Stimulated activated CD4-positive, alpha-beta T cell treated with anti-CD3 and anti-CD28 coated beads, Interleukin-15, amount 100 ng/mL, for 48 hours (primary cell): ENCODE measurements at regions not wholly inside any gene's neighbourhood (a gene's known extent, or its start where the extent isn't known, plus 50 kb on each side); places are given as distances from the start of the nearest gene placed in this dataset.
"Not testable (repeated sequence)": the region's sequence is repeated elsewhere in the genome, so short reads cannot be mapped to it uniquely, and the experiment has no call there.

Experiments
- DNase-seq, 2 donors: peaks; one replicate each; pipeline ENCODE4 v3.0.0-alpha.2; 2020; ENCODE audit warnings: low read depth in 2 of 2

DNA sequence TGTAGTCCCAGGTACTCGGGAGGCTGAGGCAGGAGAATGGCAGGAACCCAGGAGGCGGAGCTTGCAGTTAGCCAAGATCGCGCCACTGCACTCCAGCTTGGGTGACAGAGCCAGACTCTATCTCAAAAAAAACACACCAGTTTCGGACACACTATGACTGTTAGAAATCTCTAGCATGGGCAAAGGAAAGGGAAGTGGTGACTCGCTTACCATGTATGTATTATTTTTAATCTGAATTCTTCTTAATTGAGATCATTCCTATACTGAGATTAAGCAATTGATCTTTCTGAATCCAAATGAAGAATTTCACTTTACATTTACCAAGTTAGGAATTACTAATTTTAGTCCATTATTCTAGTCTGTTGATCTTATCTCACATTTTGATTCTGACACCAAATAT lies 459.2 kb upstream of the ALCAM start:
- no peak for DNase-seq

DNA sequence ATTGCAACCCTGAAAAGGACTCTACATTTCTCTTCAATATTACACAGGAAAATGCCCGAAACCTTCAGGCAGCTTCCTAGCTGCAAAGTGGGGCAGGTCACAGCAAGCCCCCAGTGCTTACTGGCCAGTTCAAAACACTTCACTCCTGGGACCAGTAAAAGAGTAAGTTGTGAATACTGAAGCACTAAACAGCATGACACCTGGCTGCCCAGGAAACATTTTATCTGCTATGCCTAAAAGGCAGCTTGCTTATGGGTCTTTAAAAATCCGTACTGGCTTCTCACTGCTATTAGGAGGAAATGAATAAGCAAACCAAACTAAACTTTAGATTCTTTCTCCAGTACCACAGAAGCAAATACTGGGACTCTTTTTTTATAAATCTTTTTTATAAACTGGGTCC lies 457.9 kb upstream of the ALCAM start:
- no peak for DNase-seq

DNA sequence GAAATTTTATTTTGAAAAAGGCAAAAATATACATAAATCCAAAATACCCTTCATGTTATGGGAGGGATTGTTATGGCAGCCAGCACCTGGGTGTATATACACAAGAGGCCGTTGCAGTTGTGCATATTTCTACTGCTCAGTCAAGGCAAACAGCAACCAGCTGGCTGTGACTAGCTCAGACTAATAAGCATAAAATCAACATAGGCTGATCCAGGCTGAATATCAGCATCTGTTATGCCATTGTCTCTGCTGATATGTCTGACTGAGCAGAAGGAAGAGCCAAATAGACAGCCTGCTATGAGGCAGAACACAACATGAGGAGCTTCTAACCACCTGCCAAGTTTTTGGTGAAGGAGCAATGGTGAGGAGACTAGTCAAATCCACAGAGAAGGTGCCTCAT lies 457.5 kb upstream of the ALCAM start:
- no peak for DNase-seq

DNA sequence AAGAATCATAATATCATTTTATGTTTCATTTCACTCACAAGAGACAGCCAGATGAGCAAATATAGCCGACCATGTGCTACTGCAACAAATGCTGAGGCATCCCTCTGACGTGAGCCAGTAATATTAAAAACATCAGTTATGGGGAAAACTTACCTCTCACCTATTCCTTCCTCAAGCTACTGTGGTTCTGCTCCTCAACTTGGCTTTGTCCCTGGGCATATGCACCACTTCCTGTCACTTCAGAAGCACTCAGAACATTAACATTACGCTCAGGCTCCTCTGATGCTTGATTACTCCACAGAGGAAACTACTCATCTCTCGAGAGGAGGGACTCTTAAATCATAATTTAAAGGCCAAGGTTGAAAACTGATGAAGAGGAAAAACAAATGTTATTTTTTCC lies 457.0 kb upstream of the ALCAM start:
- no peak for DNase-seq

DNA sequence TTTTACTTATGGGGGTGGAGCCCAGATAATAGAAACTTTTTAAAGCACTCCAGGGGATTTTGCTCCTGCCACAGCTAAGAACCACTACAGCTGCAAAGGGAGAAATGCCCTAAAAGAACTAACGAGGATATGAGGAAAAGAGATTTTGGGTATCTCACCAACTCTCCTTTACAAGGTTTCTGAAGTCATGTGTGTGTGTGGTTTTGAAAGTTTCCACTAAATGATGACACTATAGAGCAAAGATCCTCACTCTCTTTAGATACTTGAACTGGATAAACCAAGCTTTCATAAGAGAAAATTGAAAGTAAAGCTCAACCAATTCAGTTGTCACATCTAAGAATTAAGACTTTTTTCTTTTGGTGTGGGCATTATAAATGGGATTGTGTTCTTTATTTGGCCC lies 455.3 kb upstream of the ALCAM start:
- no peak for DNase-seq

DNA sequence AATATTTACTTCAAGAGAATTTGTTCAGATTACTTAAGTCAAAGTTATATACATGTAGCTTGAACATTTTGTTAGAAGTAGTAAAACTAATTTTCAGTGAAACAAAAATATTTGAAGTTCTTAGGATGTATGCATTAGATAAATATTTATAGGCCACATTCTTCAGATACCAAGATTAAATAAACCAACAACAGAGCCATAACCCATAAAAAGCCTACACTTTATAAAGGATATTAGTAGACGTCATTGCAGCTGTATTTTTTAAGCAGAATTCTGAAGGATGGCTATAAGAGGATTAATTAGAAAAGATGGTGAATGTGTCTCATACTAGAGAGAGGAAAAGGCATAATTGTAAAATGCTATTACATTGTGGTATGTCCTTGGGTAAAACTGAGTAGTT lies 449.7 kb upstream of the ALCAM start:
- no peak for DNase-seq

DNA sequence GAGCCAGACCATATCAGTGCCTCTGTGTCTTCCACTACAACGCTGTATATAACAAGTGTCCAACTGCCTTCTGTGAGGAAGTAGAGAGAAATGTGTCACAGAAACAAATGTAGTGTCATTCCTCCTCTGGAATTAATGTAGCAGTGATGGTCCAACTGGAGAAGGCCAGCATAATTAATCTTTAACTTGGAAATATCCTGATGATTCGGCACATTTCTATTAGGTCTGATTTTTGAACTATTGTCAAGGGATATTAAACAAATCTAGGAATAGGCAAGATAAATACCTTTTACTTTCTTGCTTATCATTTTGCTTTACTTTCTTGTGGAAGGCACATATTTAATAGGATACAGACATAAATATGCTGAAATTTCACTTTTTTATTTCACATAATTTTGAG lies 446.2 kb upstream of the ALCAM start:
- no peak for DNase-seq

DNA sequence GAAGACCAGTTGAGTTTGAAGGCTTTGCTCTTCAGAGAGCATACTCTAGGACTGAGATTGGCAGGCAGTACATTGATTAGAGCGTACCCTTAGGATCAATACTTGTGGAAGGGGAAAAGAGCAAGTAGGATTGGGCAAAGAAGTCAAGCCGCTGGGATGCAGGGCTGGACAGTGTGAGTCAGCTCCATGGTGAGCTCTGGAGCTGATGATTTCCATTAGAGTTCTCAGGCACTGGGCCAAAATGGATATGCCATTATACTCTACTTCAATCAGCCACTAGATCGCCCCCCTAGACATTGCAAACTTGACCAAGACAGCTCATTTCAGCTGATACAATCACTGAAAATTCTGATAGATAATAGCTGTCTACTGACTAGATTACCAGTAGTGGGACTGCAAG lies 432.7 kb upstream of the ALCAM start:
- no peak for DNase-seq

DNA sequence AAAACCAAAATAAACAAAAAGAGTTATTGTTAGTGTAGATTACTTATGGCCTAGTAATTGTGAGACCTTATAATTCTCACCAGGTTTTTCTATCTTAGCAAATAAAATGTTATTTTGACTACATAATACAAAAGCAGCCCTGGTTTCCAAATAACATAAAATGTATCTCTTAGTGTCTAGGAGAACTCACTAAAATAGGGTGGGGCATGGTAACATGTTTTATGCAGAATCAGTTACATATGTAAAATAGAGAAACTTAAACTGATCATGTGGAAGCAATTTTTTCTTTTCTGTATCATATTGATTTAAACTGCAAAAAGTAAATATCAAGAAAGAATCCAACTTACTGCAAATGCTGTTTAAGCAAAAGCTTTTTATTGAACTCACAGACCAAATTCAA lies 431.1 kb upstream of the ALCAM start:
- no peak for DNase-seq

DNA sequence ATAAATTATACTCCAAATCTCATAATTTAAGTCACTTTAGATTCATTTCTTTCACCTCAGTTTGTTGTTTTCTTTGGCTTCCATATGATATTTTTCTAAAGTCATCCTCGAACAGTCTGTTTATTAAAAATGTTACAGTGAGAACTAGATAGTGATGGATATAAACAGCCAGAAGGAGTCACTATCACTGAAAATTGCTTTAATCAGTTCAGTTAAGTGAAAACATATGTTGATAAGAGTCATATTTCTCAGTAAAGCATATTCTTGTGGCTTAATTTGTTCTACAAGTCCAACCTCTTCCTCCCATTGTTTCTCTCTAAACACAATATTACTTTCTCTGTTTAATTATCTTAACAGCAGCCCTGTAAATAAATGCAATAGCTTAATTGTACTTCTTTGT lies 427.5 kb upstream of the ALCAM start:
- DNase-seq, result no peak

DNA sequence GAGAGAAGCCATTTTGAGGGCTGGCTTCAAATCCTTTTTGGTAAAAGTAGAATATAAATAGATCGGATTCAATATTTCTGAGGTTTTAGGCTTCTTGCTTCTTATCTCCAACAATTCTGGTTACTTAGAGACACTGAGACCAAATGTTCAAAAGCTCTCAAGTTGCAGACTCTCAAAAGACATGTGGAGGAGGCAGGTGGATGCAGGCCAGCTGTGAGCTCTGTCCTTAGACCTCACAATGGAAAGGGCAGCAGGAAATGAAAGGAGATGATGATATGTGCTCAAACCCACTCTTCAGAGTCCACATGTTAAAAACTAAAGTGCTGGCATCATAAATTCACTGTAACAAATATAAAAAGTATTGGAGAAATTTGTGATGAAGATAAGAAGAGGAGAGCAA lies 424.9 kb upstream of the ALCAM start:
- DNase-seq, result no peak

DNA sequence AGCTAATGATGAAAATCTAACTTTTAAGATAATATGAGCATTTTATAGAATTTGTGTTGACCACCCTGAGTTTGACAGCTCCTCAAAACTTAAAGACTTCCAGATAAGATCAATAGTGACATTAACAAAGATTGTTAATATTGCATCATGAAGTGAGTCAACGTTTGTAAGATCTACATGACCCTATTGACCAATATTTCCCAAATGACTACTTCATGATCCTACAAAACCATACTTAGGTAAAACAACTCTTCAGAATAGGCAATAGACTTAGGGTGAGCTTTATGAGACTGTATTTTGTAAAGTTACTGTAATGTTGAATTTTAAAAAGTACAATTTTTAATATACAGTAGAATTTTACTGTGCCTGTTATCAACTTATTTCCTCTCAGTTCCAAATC lies 422.7 kb upstream of the ALCAM start:
- no peak for DNase-seq

DNA sequence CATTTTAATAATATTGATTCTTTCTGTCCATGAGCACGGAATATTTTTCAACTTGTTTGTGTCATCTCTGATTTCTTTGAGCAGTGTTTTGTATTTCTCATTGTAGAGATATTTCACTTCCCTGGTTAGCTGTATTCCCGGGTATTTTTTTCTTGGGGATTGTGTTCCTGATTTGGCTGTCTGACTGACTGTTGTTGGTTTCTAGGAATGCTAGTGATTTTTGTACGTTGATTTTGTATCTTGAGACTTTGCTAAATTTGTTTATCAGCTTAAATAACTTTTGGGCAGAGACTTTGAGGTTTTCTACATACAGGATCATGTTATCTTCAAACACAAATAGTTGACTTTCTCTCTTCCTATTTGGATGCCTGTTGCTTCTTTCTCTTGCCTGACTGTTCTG lies 418.8 kb upstream of the ALCAM start:
- no peak for DNase-seq

DNA sequence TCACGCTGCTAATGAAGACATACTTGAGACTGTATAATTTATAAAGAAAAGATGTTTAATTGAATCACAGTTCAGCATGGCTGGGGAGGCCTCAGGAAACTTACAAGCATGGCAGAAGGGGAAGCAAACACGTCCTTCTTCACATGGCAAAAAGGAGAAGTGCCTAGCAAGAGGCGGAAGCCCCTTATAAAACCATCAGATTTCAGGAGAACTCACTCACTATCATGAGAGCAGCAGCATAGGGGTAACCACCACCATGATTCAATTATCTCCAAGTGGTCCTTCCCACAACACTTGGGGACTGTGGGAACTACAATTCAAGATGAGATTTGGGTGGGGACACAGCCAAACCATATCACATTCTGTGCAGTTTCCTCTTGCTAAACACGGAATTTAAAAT lies 416.9 kb upstream of the ALCAM start:
- not testable (repeated sequence) for DNase-seq

DNA sequence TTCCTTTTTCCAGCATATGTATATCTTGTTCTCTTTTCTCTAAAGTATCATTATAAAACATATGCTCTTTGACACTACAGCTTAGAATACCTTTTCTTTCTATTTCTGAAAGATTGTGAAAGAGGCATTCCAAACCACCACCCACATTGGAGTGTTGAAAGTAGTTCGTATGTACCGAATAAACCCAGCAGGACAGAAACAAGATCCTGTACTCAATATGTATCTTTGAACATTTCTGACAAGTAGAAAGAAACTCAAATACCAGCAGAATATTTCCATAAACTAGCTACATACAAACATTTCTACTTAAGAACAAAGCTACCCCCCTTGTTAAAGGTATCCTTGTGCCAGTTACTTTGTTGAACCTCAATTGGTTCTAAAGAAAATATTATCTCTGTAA lies 415.3 kb upstream of the ALCAM start:
- no peak for DNase-seq

DNA sequence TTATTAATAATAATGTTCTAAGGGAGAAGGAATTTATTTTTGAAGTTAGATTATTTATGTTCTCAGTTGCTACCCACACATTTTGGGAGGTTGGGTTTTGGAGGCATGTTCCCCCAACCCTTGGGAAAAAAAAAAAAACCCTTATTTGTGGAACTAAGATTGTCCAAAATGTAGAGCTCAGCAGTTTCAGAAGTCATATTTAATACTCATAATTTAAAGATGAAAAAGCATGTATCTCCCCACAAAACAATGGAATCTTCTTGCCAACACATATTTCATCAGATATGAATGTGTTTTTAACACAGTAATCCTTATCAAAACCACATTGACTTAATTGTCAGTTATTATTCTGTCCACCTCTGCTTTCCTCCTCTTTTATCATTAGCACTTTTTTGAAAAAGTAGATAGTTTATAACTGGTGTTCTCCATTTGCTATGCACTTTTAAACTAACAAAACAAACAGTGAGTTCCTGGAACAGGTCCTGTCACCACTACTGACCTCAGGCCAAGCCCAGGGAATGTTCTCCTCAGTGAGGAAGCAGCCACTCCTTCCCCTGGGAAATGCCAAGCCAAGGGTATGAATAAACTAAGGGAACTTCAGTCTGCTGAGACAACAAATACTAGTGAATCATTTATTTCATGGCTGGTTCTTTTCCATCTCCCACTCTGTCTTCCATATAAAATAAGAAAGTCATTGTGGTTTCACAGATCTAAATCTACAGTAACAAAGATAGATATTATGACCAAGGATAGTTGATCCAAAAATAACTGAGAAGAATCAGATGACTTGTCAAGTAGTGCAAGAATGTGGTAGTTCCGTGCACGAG lies 414.4 kb upstream of the ALCAM start:
- no peak for DNase-seq

DNA sequence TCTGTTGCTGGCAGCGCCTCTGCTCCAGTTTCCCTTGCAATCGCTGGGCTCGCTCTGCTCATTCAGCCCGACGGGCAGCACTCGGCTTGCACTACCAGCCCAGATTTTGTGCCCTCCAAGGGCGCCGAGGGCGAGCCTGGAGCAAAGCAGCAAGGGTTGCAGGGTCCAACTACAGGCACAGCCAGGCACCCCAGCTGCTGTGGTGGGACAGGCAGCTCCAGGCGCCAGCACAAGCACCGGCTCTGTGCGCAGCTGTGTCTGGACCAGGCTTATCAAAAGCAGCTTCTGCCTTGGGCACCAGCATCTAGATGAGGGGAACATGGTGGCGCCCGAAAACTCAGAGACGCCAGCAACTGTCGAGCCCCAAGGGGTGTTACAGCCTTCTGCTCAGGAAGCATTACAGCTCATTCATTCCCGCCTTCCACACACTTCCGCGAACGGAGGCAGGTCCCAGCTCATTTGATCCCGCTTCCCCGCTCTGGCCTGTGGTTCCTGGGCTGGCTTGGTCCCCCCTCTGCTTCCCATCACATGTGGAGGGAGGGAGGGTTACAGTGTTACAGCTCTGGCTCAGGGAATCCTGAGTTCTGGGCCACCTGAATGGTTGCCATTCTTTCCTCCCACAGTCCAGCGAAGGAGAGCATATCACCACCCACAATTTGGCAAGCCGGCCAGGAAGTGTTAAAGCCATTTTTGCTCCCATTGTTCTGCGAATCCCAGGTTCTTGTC lies 409.9 kb upstream of the ALCAM start:
- DNase-seq, result no peak

DNA sequence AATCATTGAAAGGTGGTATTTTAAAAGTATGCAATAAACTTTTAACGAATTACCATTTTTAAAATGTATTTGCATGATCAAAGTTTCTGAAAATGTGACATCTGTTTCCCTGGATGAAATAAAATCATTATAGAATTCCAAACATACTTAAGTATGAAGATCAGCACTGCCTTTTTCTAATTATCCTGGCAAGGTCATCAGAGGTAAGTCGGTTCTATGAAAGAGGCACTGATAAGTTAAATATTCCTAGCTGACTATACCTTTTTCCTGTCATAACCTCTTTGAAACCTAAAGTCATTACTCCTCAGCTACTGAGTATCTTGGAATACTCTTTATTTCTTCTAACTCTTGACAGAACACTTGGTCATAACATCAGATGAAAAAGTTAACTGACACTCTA lies 406.1 kb upstream of the ALCAM start:
- DNase-seq, result no peak

DNA sequence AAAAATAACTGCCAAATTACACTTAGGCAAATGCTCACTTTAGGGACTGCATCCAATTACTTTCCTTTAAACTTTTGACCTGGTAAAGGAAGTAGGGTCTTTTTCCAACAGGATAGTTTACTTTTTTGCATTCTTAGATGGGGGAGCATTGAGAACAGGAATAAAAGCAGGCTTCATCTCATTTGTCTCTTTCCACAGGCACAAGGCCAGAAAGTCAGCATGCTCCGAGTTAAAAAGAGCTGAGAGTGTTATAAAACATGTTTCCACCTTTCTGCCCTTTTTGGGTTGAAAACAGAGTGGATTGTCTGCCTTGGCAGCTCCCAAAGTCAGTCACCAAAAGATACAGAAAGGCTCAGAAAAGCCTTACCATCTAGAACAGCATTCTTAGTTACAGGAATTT lies 404.9 kb upstream of the ALCAM start:
- no peak for DNase-seq

DNA sequence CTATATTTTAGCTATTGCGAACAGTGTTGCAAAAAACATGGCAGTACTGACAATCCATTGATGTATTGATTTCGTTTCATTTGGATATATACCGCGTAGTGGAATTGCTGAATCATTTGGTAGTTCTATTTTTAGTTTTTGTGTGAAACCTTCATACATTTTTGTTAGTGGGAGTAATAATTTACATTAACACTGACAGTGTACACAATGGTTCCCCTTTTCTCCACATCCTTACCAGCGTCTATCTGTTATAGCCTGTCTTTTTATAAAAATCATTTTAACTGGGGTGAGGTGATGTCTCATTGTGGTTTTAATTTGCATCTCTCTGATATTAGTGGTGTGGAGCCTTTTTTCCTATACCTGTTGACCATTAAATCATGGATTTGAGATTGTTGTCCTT lies 392.4 kb upstream of the ALCAM start:
- DNase-seq, result no peak

DNA sequence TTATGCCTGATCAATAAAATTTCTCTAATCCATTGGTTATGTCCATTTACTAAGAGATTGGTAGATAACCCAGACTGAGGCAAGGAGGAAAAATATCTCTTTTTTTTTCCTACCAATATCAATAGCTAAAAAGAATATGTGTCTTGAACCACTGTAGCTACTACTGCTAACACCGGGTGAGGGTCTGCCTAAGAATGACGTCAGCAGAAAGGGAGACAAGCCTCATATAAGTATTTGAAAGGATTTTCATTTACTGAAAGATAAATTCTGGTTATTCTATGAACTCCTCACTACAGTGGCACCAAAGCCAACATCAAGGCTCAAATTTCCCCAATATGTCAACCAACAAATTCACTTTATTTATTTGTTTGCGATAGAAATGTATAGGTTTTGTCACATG lies 389.0 kb upstream of the ALCAM start:
- no peak for DNase-seq

DNA sequence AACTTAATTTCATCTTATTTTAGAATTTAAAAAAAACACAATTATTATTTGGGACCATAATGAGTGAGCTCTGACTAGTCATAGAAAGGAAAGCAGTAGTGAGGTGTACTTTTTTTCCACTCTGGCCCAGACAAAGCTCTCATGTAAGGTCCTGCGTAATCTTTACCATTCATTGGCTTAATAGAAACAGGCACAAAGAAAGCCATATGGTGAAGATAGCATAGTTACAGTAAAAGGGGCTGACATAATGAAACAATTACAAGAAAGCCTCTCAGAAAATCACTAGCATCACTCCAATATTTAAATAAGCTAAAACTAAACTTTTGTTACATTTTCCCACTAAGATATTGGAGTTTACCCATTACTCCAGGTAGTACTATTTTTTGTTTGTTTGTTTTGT lies 384.6 kb upstream of the ALCAM start:
- no peak for DNase-seq

DNA sequence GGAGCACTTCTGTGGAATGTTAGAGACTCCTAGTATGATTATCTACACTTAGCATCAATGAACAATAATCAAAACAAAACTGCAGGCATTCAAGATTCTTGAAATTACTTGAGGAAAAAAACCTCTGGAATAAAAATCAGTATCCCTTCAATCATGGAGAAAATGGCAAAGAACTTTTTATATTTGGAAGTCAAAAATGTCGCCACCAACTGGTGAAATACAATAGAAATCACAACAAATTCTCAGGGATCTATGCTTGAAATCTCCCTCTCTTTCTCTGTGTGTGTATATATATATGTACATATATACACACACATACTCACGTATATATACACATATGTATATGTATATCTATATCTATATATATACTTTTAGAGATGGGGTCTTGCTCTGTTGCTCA lies 378.9 kb upstream of the ALCAM start:
- DNase-seq, result no peak

DNA sequence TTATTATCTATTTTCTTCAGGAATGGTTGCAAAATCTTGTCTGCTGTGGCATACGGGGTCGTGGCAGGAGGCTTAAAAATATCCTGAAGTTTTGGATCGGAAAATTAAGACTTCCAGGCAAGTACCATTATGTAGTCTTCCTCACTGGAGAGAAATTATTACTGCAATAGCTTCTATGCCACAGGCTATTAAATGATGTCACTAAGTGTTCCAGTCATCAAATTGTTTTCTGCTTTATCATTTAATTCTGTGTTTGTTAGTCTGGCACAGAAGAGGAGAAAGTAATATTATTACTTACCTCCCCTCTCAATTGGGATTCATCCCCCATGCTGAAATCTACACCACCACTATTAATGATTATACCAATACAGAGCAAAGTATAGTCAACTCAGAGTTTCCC lies 378.2 kb upstream of the ALCAM start:
- DNase-seq, result no peak
